GM21723 (cell line): ENCODE measurements at regions not wholly inside any gene's neighbourhood (a gene's known extent, or its start where the extent isn't known, plus 50 kb on each side); places are given as distances from the start of the nearest gene placed in this dataset.
A peak's percentile ranks its signal among the peaks of the same experiment; 100 is the strongest.
"Not testable (repeated sequence)": the region's sequence is repeated elsewhere in the genome, so short reads cannot be mapped to it uniquely, and the experiment has no call there.

Experiments
- ATAC-seq: cut with Tn5 transposase; IDR thresholded peaks from one replicate; pipeline ENCODE4 v1.9.1; 2021; ENCODE audit warnings: mild to moderate bottlenecking, moderate library complexity; ENCODE audit not compliant: unreplicated experiment

GRCh38 chr9:88835038-88835466, 156.2 kb upstream of the S1PR3 start:
- peak; percentile 81 for ATAC-seq

DNA sequence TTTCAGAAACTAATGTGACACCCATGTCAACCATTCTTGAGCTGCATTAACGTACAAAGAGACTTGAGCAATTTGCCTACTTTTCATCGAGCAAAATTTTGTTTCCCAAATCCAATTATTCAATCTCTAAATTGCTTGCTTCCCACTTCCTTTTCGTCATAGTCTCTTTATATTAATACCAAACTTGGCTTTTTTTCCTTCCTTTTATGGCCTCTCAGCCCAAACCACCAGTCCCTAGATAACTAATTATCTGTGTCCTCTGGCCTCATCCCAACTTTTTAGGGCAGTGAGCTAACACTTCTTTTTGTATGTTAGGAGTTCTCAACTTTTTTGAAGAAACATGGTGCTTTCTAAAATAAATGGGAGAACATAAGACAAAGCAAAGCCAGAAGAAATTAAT, 155.5 kb upstream of the S1PR3 start:
- no peak for ATAC-seq

DNA sequence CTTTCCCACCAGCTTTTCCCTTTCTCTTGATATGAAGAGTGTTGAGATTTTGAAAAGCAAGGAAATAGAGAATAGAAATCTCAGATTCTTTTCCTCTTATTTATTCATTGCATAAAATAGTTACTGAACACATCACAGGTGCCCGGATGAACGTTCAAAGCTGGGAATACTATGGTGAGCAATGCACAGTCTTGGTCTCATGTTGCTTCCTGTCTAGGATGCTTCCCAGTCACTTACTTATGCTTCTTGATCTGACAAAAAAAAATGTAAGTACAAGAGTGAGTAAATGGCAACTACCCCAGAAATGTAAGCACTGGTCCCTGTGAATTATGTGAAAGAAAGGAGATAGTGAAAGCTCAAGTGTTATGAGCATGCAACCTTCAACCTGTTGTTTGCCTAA, 153.5 kb upstream of the S1PR3 start:
- ATAC-seq: no peak

GRCh38 chr9:88849878-88850277, 141.4 kb upstream of the S1PR3 start:
- not testable (repeated sequence) for ATAC-seq

- ATAC-seq: no peak
Measured at GRCh38 chr9:88852794-88853193, 138.5 kb upstream of the S1PR3 start.

GRCh38 chr9:88870627-88871026, 120.6 kb upstream of the S1PR3 start:
- ATAC-seq: no peak

DNA sequence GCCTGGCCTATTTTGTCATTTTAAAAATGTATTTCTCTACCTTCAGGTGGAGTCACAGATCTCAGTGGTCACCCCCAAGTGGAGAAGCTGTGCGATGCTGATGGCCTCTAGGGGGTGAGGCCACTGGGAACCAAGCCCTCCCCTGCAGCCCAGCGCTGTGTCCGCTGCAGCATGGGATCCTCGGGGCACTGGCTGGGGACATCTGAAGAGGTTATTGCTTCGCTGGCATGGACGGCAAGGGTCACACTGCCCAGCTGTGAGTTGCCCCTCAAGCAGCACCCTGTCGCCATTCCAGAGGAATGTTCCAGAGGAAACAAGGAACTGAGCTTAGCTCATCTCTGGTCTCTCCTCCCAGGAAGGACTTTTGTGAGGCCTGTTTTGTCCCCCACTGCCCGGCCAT, 119.6 kb upstream of the S1PR3 start:
- ATAC-seq: no peak

- no peak for ATAC-seq
Measured at GRCh38 chr9:88872192-88872946, 118.9 kb upstream of the S1PR3 start.

- ATAC-seq: no peak
Measured at GRCh38 chr9:88873635-88874034, 117.6 kb upstream of the S1PR3 start.

DNA sequence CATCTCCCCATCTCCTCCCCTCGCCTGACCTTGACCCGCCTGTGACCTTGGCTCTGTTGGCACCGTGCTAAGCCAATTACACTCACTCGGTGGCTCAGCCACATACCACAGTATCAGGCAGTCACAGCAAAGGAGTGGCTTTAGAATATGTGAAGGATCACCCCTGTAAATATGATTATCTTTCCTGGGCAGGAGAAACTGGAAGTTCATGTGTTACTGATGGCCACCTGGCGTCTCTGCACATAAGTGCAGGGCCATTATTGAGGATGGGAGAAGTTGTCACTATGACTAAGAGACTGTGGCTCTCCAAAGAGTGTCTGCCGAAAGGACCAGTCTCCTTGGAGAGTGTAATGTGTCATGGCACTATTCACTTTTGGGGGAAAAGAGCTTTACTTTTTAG, 116.9 kb upstream of the S1PR3 start:
- ATAC-seq: no peak

- ATAC-seq: no peak
Measured at GRCh38 chr9:88875400-88876120, 115.7 kb upstream of the S1PR3 start.

GRCh38 chr9:88880199-88880598, 111.1 kb upstream of the S1PR3 start:
- ATAC-seq: no peak

- ATAC-seq: not testable (repeated sequence)
Measured at GRCh38 chr9:88884291-88884690, 107.0 kb upstream of the S1PR3 start.

GRCh38 chr9:88886762-88887161, 104.5 kb upstream of the S1PR3 start:
- not testable (repeated sequence) for ATAC-seq

GRCh38 chr9:88889386-88889785, 101.9 kb upstream of the S1PR3 start:
- ATAC-seq: no peak

GRCh38 chr9:88890546-88890945, 100.7 kb upstream of the S1PR3 start:
- no peak for ATAC-seq

DNA sequence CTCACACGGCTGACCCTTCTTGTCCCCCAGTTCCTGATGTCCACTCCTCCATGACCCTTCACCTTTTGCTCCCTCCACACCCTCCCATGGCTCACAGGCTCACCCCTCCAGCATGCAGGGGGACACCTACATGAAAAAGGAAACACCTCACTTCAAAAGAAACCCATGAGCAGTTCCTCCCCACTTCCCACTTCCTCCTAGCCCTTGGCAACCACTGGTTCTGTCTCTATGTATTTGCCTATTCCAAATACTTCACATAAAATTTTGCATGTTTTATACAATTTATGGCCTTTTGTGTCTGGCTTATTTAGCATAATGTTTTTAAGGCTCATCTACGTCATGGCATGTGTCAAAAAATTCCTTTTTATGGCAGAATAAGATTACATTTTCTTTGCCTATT, 100.2 kb upstream of the S1PR3 start:
- no peak for ATAC-seq

- ATAC-seq: no peak
Measured at GRCh38 chr9:88892724-88893123, 98.5 kb upstream of the S1PR3 start.

DNA sequence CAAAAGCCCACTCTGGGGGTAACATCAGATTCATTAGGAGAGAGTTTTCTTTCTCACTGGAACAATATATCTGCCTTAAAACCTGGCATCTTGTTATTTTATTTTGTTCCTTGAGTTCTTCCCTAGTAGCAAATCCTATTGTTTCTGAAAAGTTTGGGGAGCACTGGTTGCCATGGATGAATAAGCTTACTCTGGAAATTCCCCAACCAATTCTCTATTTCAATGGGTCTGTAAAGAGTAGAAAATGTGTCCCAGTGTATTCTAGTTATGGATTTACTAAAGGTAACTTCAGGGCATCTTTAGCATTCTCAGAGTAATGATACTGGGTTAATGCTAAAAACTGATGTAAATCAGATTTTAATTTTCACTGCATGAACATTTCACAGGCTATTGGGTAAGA, 94.2 kb upstream of the S1PR3 start:
- ATAC-seq: no peak

DNA sequence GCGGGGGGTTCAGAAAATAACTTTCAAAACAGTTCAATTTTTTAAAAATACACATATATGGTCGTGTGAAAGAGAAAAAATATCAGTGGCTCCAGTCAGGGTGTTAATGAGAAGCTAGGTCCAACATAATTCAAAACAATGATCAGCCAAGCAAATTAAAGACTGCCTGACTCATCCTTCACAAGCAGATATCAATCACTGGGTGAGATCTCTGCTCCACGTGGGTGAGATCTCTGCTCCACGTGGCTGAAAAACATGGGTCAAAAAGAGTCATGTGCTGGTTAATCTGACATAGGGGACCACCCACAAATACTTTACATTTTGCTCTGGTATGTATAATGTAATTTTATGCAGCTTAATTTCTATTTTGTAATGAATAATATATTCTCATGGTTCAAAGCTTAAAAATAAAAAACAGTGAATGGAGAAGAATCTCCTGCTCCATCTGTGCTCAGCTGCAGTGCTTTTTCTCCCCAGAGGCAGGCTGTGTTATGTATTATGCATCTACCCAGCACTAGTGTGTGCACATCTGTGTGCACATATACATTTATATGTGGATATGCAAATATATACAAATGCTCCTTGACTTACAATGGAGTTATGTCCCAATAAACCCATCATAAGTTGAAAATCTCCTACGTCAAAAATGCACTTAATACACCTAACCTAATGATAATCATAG, 93.1 kb upstream of the S1PR3 start:
- no peak for ATAC-seq

DNA sequence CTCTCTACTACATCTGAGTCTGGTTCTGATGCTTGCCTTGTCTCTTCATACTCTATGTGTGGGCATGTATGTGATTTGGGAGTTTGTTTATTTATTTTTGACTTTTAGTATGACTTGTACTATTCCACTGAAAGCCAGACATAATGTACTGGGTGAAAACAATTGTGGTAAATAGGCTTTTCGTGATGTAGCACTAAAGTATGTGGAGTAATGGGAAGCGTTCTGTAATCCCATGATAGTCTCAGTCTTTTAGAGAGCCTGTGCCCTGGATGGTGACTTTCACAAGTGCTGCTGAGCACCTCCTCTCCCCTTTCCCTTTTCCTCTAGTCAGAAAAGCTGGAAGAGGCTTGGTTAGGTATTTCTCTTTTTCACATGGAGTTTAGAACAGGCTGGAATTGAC, 85.8 kb upstream of the S1PR3 start:
- ATAC-seq: no peak

GRCh38 chr9:88915916-88916315, 75.4 kb upstream of the S1PR3 start:
- no peak for ATAC-seq
